CD14-positive monocyte (primary cell): ENCODE measurements at regions not wholly inside any gene's neighbourhood (a gene's known extent, or its start where the extent isn't known, plus 50 kb on each side); places are given as distances from the start of the nearest gene placed in this dataset.

Experiments used
- DNase-seq, 3 donors: peaks; one replicate each; pipeline ENCODE4 v3.0.0-alpha.2; 2011 to 2022
- H2AFZ ChIP-seq: 2 replicates; pipeline ENCODE4 v1.6.0; 2012; ENCODE audit warnings: mild to moderate bottlenecking, low read depth, low read length, inconsistent platforms; ENCODE audit not compliant: insufficient read depth, poor library complexity, severe bottlenecking
- H3K27ac ChIP-seq, 2 donors: 1 replicate in 1 of 2; 2 replicates in 1 of 2; pipeline ENCODE4 v1.5.1; 2012 to 2013; ENCODE audit warnings: low read length in 2 of 2, control low read depth in 1 of 2, inconsistent platforms in 1 of 2, low read depth in 1 of 2, mild to moderate bottlenecking in 1 of 2
- H3K27me3 ChIP-seq, 2 donors: one replicate each; pipeline versions ENCODE4 v1.6.0 to v1.6.1; 2011 to 2013; ENCODE audit warnings: low read length in 2 of 2; ENCODE audit not compliant: control insufficient read depth in 2 of 2, insufficient read depth in 2 of 2
- H3K36me3 ChIP-seq, 2 donors: replicated peaks in 1 of 2; 1 replicate in 1 of 2; 2 replicates in 1 of 2; pipeline versions ENCODE4 v1.5.1 to v1.6.1; 2012 to 2013; ENCODE audit warnings: low read length in 2 of 2, control low read depth in 1 of 2, inconsistent platforms in 1 of 2, mild to moderate bottlenecking in 1 of 2; ENCODE audit not compliant: insufficient read depth in 2 of 2, control insufficient read depth in 1 of 2
- H3K4me1 ChIP-seq, 2 donors: 1 replicate in 1 of 2; 2 replicates in 1 of 2; pipeline versions ENCODE4 v1.5.1 to v1.6.1; 2012 to 2013; ENCODE audit warnings: low read length in 2 of 2, control low read depth in 1 of 2, inconsistent platforms in 1 of 2, mild to moderate bottlenecking in 1 of 2, moderate library complexity in 1 of 2; ENCODE audit not compliant: insufficient read depth in 2 of 2, control insufficient read depth in 1 of 2
- H3K4me2 ChIP-seq: replicated peaks from 2 replicates; pipeline ENCODE3; 2012; ENCODE audit warnings: low read length, moderate library complexity, mild to moderate bottlenecking; ENCODE audit not compliant: poor library complexity, severe bottlenecking; ENCODE audit errors: extremely low read depth
- H3K4me3 ChIP-seq, 3 experiments: fragments of 200-600 bp in 1 of 3; sonication (generic) in 1 of 3; replicated peaks in 1 of 3; 1 replicate in 2 of 3; 2 replicates in 1 of 3; pipeline ENCODE4 v1.5.1; 2011 to 2013; ENCODE audit warnings: low read length in 3 of 3, mild to moderate bottlenecking in 3 of 3, control low read depth in 2 of 3, low read depth in 2 of 3, inconsistent platforms in 1 of 3, moderate library complexity in 1 of 3
- H3K79me2 ChIP-seq: 2 replicates; pipeline ENCODE4 v1.6.0; 2012; ENCODE audit warnings: mild to moderate bottlenecking, control low read depth, inconsistent platforms, low read length, moderate library complexity; ENCODE audit not compliant: insufficient read depth
- H3K9ac ChIP-seq: 2 replicates; pipeline ENCODE4 v1.6.0; 2017; ENCODE audit warnings: low read length, mild to moderate bottlenecking; ENCODE audit not compliant: insufficient read depth, poor library complexity, severe bottlenecking
- H3K9me3 ChIP-seq, 2 donors: replicated peaks in 1 of 2; 1 replicate in 1 of 2; 2 replicates in 1 of 2; pipeline versions ENCODE4 v1.5.1 to v1.6.1; 2012 to 2013; ENCODE audit warnings: low read length in 2 of 2, control low read depth in 1 of 2; ENCODE audit not compliant: control insufficient read depth in 1 of 2, insufficient read depth in 1 of 2
- H4K20me1 ChIP-seq: 2 replicates; pipeline ENCODE4 v1.6.0; 2012; ENCODE audit warnings: mild to moderate bottlenecking, low read length, control low read depth, moderate library complexity; ENCODE audit not compliant: insufficient read depth
- H3K27ac Mint-ChIP-seq, 7 donors: one replicate each; pipeline ENCODE4 v1.8.0; 2020; ENCODE audit warnings: mild to moderate bottlenecking in 7 of 7, mixed read lengths in 7 of 7, moderate library complexity in 6 of 7, inconsistent platforms in 2 of 7
- H3K27me3 Mint-ChIP-seq, 3 donors: one replicate each; pipeline ENCODE4 v1.8.0; 2021 to 2022; ENCODE audit warnings: low read depth in 3 of 3, mild to moderate bottlenecking in 3 of 3, mixed read lengths in 3 of 3, moderate library complexity in 3 of 3, inconsistent platforms in 1 of 3
- H3K36me3 Mint-ChIP-seq, 2 donors: one replicate each; pipeline ENCODE4 v1.8.0; 2020; ENCODE audit warnings: mixed read lengths in 2 of 2, inconsistent platforms in 1 of 2, mild to moderate bottlenecking in 1 of 2
- H3K4me1 Mint-ChIP-seq: one replicate; pipeline ENCODE4 v1.8.0; 2020; ENCODE audit warnings: mild to moderate bottlenecking, mixed read lengths
- H3K4me3 Mint-ChIP-seq, 2 donors: one replicate each; pipeline ENCODE4 v1.8.0; 2020; ENCODE audit warnings: mild to moderate bottlenecking in 2 of 2, mixed read lengths in 2 of 2, moderate library complexity in 1 of 2
- H3K9me3 Mint-ChIP-seq, 7 donors: one replicate each; pipeline ENCODE4 v1.8.0; 2020 to 2022; ENCODE audit warnings: mixed read lengths in 7 of 7, mild to moderate bottlenecking in 6 of 7, moderate library complexity in 6 of 7, inconsistent platforms in 2 of 7
- CTCF ChIP-seq: fragments of 200-600 bp; IDR thresholded peaks from one replicate; pipeline ENCODE4 v1.8.0; 2022; ENCODE audit warnings: antibody characterized with exemption, mild to moderate bottlenecking
- WGBS: methylation state at CpG from one replicate; pipeline ENCODE4 v1.1.5; 2013; ENCODE audit warnings: missing lambda C conversion rate; ENCODE audit not compliant: insufficient coverage; 5-methylcytosine and 5-hydroxymethylcytosine counted together
- intact Hi-C, 2 donors: fragments of 100-400 bp; cut with micrococcal nuclease; formaldehyde crosslinking; loops; one replicate each; pipeline versions ENCODE4 v1.15.0 to v1.15.1; 2023

GRCh38 chr4:38539501-38539900 is 124.5 kb upstream of the KLF3 start:
- no peaks in the 10 kb centered on the region for H4K20me1 ChIP-seq
- no peaks in the 10 kb centered on the region for H3K27me3 ChIP-seq
- peaks cover 9 to 10% of the 10 kb centered on the region in 2 donors for H3K4me1 ChIP-seq
- H3K27ac ChIP-seq, result no peak overlapping the region
- DNase-seq, result no peak
- Mint-ChIP-seq H3K4me1 (peaks cover 7% of the 10 kb centered on the region), H3K27ac (no peak overlapping the region), H3K4me3 (no peak overlapping the region), H3K36me3 (peaks cover 0 to 2% of the 10 kb centered on the region in 2 donors), H3K9me3 (peaks cover 0 to 4% (median 0%) of the 10 kb centered on the region in 7 donors), H3K27me3 (peaks cover 0 to 8% (median 0%) of the 10 kb centered on the region in 3 donors)
- H3K36me3 ChIP-seq, result no peaks in the 10 kb centered on the region
- no peak overlapping the region for H2AFZ ChIP-seq
- intact Hi-C loops, result no loop called here
- TF ChIP-seq CTCF, result no peak
- 93% methylated on average over 3 of the region's 4 CpGs for WGBS
- H3K4me2 ChIP-seq, result no peak overlapping the region
- H3K9me3 ChIP-seq, result no peaks in the 10 kb centered on the region
- H3K9ac ChIP-seq, result no peak overlapping the region
- no peak overlapping the region for H3K4me3 ChIP-seq
- no peaks in the 10 kb centered on the region for H3K79me2 ChIP-seq

DNA sequence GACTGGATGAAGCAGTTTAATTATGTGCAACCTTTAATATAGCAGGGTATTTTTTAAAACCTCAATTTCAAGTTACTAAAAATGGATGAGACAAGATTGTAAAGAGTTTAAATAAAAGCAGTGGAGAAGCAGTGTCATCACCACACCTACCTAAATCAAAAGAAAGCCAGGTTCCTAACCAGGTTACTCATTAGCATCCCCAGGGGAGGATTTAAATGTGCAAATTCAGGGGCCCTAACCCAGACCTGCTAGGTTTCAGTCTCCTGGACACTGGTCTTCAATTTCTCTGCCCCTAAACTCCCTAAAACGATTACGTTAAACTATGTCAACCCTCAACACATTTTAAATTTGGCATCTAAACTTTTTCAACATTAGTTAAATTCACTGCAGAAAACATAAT is 116.9 kb upstream of the KLF3 start:
- H3K27ac Mint-ChIP-seq, result no peak overlapping the region
- H3K4me1 Mint-ChIP-seq, result no peaks in the 10 kb centered on the region
- no peak overlapping the region for H3K27ac ChIP-seq
- no peaks in the 10 kb centered on the region for H4K20me1 ChIP-seq
- H3K27me3 Mint-ChIP-seq, result peaks cover 0 to 2% (median 0%) of the 10 kb centered on the region in 3 donors
- H3K4me3 Mint-ChIP-seq, result no peak overlapping the region
- no peak overlapping the region for H3K4me2 ChIP-seq
- DNase-seq, result no peak
- no peaks in the 10 kb centered on the region for H3K4me1 ChIP-seq
- peaks cover 0 to 1% (median 0%) of the 10 kb centered on the region in 7 donors for H3K9me3 Mint-ChIP-seq
- H3K36me3 ChIP-seq, result no peaks in the 10 kb centered on the region
- intact Hi-C loops, result no loop called here
- no peak overlapping the region for H2AFZ ChIP-seq
- H3K79me2 ChIP-seq, result no peaks in the 10 kb centered on the region
- no peak for TF ChIP-seq CTCF
- H3K9me3 ChIP-seq, result no peaks in the 10 kb centered on the region
- no peaks in the 10 kb centered on the region for H3K27me3 ChIP-seq
- H3K9ac ChIP-seq, result no peak overlapping the region
- WGBS, result no CpG with 5 or more reads among the region's 2 CpGs
- H3K4me3 ChIP-seq, result no peak overlapping the region
- H3K36me3 Mint-ChIP-seq, result no peaks in the 10 kb centered on the region
